ENCODE measurements at regions not wholly inside any gene's neighbourhood (a gene's known extent, or its start where the extent isn't known, plus 50 kb on each side); places are given as distances from the start of the nearest gene placed in this dataset.

DNA sequence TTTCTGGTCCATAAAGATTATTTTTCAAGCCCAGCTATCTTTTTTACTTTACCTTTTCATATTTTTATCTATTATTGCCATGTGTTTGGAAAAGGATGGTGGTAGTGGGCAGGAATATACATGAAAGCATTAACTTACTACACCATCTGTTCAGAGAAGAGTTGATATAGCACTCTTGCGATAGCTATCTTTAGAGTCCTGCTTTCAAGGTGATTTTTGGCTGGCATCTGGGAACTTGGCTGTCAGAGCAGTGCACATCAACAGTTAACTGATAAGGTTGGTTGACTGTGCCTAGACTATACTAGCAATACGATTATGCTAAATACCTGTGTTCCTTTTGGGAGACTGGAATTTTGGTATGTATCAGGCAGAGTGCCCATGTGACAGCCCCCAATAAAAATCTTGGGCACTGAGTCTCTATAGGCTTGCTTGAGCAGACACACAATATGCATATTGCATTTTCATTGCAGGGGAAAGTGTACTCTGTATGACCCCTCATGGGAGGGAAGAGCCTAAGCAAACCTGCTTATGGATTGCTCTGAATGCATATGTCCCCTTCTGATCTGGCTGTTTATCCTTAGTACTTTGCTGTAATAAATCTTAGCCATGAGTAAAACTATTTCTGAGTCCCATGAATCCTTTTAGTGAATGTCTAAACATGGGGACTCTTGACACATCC is 227.6 kb upstream of the C9orf72 start:
- Histone ChIP-seq H4K91ac (replicated peaks; ENCODE audit: insufficient read length, low read length) (no peak overlapping the region), H3K23ac (ENCODE audit: insufficient read length) (no peak overlapping the region), H2AK5ac (ENCODE audit: low read depth, low read length) (no peak overlapping the region), H4K8ac (ENCODE audit: extremely low read depth, insufficient read depth, low read length) (no peak overlapping the region), H3K4me3 (ENCODE audit: extremely low read depth in 1 of 4, insufficient read depth in 2 of 4, low read depth in 3 of 4, low read length in 4 of 4) (no peak overlapping the region), H2BK20ac (ENCODE audit: low read length) (no peak overlapping the region), H4K20me1 (replicated peaks in 1 of 2; ENCODE audit: control insufficient read depth in 1 of 2, insufficient read depth in 2 of 2, low read length in 2 of 2) (no peaks in the 10 kb centered on the region), H3K79me1 (ENCODE audit: low read depth, low read length) (no peaks in the 10 kb centered on the region), H3K56ac (replicated peaks; ENCODE audit: insufficient read length, low read depth, low read length) (no peak overlapping the region), H3K4me1 (replicated peaks in 1 of 4; ENCODE audit: control insufficient read depth in 3 of 4, insufficient read depth in 4 of 4, low read length in 3 of 4) (no peaks in the 10 kb centered on the region), H2BK15ac (ENCODE audit: low read length) (no peak overlapping the region), H3K4ac (replicated peaks; ENCODE audit: insufficient read length, low read depth, low read length) (no peak overlapping the region), H2AFZ (ENCODE audit: low read length) (no peak overlapping the region), H3K9me3 (ENCODE audit: insufficient read depth in 2 of 2, low read depth in 1 of 2, low read length in 1 of 2) (no peaks in the 10 kb centered on the region), H3K23me2 (ENCODE audit: low read depth, low read length) (no peaks in the 10 kb centered on the region), H3K27ac (ENCODE audit: low read depth, low read length) (no peak overlapping the region), H3K14ac (ENCODE audit: insufficient read length) (no peak overlapping the region), H2BK120ac (replicated peaks; ENCODE audit: low read depth, low read length) (no peak overlapping the region), H3K18ac (ENCODE audit: extremely low read depth, low read length) (no peak overlapping the region), H3K4me2 (ENCODE audit: insufficient read depth in 1 of 2, low read depth in 2 of 2, low read length in 2 of 2) (no peak overlapping the region), H3K27me3 (replicated peaks in 1 of 4; ENCODE audit: control insufficient read depth in 3 of 4, extremely low read depth in 1 of 4, insufficient read depth in 3 of 4, low read length in 3 of 4) (no peaks in the 10 kb centered on the region), H3K79me2 (ENCODE audit: control insufficient read depth in 1 of 2, insufficient read depth in 2 of 2, low read length in 2 of 2) (no peaks in the 10 kb centered on the region), H4K5ac (ENCODE audit: insufficient read length, low read depth, low read length) (no peak overlapping the region), H3K36me3 (ENCODE audit: control insufficient read depth in 2 of 4, insufficient read depth in 4 of 4, low read length in 3 of 4) (no peaks in the 10 kb centered on the region), H2BK12ac (ENCODE audit: low read depth, low read length) (no peak overlapping the region), H2BK5ac (ENCODE audit: low read depth, low read length) (no peak overlapping the region), H3K9ac (replicated peaks in 1 of 4; ENCODE audit: extremely low read depth in 1 of 4, low read depth in 3 of 4, low read length in 3 of 4) (no peak overlapping the region)
- FAIRE-seq (peak; percentile 7), DNase-seq (ENCODE audit: low read depth in 1 of 2, low spot score in 2 of 2) (no peak)
- 93% methylated on average over 2 of the region's 2 CpGs; no CpG with 5 or more reads in 1 of the 2 experiments for WGBS, 2 experiments (ENCODE audit: extremely low coverage in 1 of 2, insufficient coverage in 1 of 2, insufficient read length in 1 of 2, insufficient replicate concordance in 2 of 2, low coverage in 1 of 2, low lambda C conversion rate in 2 of 2, missing lambda C conversion rate in 1 of 2)
- no peak for TF ChIP-seq JUND (IDR thresholded peaks at IDR 0.05; ENCODE audit: low read length)
- TF ChIP-seq, protein P1, sequence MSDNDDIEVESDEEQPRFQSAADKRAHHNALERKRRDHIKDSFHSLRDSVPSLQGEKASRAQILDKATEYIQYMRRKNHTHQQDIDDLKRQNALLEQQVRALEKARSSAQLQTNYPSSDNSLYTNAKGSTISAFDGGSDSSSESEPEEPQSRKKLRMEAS (IDR thresholded peaks at IDR 0.05) = no peak
- no peak for TF ChIP-seq SP4 (IDR thresholded peaks at IDR 0.05; ENCODE audit: low read length)
- no peak for TF ChIP-seq POLR2AphosphoS5 (IDR thresholded peaks at IDR 0.05; ENCODE audit: low read depth, low read length)
- TF ChIP-seq RBBP5 (IDR thresholded peaks at IDR 0.05; ENCODE audit: borderline replicate concordance, low read depth, low read length) = no peak
- CTCF ChIA-PET (ENCODE audit: partially characterized antibody) = interaction anchor here (0.8 to 2.0 kb wide), 4 partner anchors 11 to 74 kb away, joined by 3 to 6 read pairs (median 5); no protein-coding TSS in a partner anchor
- POLR2A ChIA-PET (ENCODE audit: partially characterized antibody) = no interaction called here
